Left cardiac atrium (tissue), 4 donors: ENCODE measurements at regions not wholly inside any gene's neighbourhood (a gene's known extent, or its start where the extent isn't known, plus 50 kb on each side); places are given as distances from the start of the nearest gene placed in this dataset.

Experiments used
- ATAC-seq, 2 donors: fragments of 200-7000 bp; cut with Tn5 transposase; one replicate each; pipeline ENCODE4 v1.9.1; 2020; ENCODE audit warnings: mild to moderate bottlenecking in 2 of 2, moderate library complexity in 2 of 2
- DNase-seq: peaks from one replicate; pipeline ENCODE4 v3.0.0-alpha.2; 2020
- intact Hi-C, 2 donors: fragments of 100-400 bp; cut with DNase I; formaldehyde crosslinking; loops; one replicate each; pipeline versions ENCODE4 v1.14.1 to v1.15.1; 2022 to 2023
- donor health status: DM: no; HTN: yes; CAD: no.
- donor health status: DM: no; HTN: yes; CAD: no; lungs with severe emphysema.
- donor health status: DM: yes; HTN: yes; CAD: no.
- donor health status: Dilated cardiomyopathy.

GRCh38 chr4:152050106-152050505 is 289.3 kb upstream of the GATB start:
- no peak for ATAC-seq
- no peak for DNase-seq
- intact Hi-C loops: no loop called here

GRCh38 chr4:152047451-152047850 is 286.6 kb upstream of the GATB start:
- no peak for DNase-seq
- intact Hi-C loops: no loop called here

GRCh38 chr4:152045807-152046571 is 285.2 kb upstream of the GATB start:
- intact Hi-C loops: no loop called here
- peak; percentile 50 for DNase-seq

More at GRCh38 chr4:152047451-152047850, 286.6 kb upstream of the GATB start:
- no peak for ATAC-seq

GRCh38 chr4:152045449-152045806 is 284.6 kb upstream of the GATB start:
- ATAC-seq: no peak
- intact Hi-C loops: no loop called here

More at GRCh38 chr4:152045807-152046571, 285.2 kb upstream of the GATB start:
- ATAC-seq: peak; percentile 75 to 80

GRCh38 chr4:152044331-152045036 is 283.7 kb upstream of the GATB start:
- DNase-seq: no peak
- no peak for ATAC-seq
- intact Hi-C loops: no loop called here

More at GRCh38 chr4:152045449-152045806, 284.6 kb upstream of the GATB start:
- DNase-seq: no peak

GRCh38 chr4:152041295-152041694 is 280.5 kb upstream of the GATB start:
- ATAC-seq: no peak
- DNase-seq: no peak
- intact Hi-C loops: no loop called here

GRCh38 chr4:152039691-152040090 is 278.9 kb upstream of the GATB start:
- ATAC-seq: no peak
- intact Hi-C loops: loop anchor here in 1 of 2 donors (2.0 to 10.0 kb wide), 2 partner anchors 233 to 345 kb away; no protein-coding TSS in a partner anchor
- DNase-seq: no peak

- DNase-seq: no peak
- intact Hi-C loops: loop anchor here in 1 of 2 donors (2.0 to 10.0 kb wide), 2 partner anchors 232 to 346 kb away; no protein-coding TSS in a partner anchor
- peak in 1 of 2 donors; percentile 50 for ATAC-seq
Observed at GRCh38 chr4:152039023-152039481, 278.2 kb upstream of the GATB start.

- ATAC-seq (peak; percentile 87 to 89), DNase-seq (no peak)
- intact Hi-C loops: loop anchor here in 1 of 2 donors (2.0 to 10.0 kb wide), 2 partner anchors 231 to 347 kb away; no protein-coding TSS in a partner anchor
Observed at GRCh38 chr4:152038238-152038637, 277.4 kb upstream of the GATB start.

- intact Hi-C loops: loop anchor here in 1 of 2 donors (10.0 kb wide), 1 partner anchor 347 kb away; no protein-coding TSS in a partner anchor
- ATAC-seq: no peak
- no peak for DNase-seq
Observed at GRCh38 chr4:152037435-152037834, 276.6 kb upstream of the GATB start.

- no peak for DNase-seq
- no peak for ATAC-seq
- intact Hi-C loops: loop anchor here in 1 of 2 donors (5.0 to 10.0 kb wide), 2 partner anchors 36 to 351 kb away; no protein-coding TSS in a partner anchor
Observed at GRCh38 chr4:152033621-152034020, 272.8 kb upstream of the GATB start.

- DNase-seq (no peak), ATAC-seq (peak; percentile 70 to 76)
- intact Hi-C loops: loop anchor here in 1 of 2 donors (5.0 to 10.0 kb wide), 2 partner anchors 35 to 352 kb away; no protein-coding TSS in a partner anchor
Observed at GRCh38 chr4:152032722-152033131, 271.9 kb upstream of the GATB start.

- intact Hi-C loops: loop anchor here in 1 of 2 donors (5.0 to 10.0 kb wide), 2 partner anchors 32 to 355 kb away; no protein-coding TSS in a partner anchor
- DNase-seq: no peak
- ATAC-seq: no peak
Observed at GRCh38 chr4:152029631-152030030, 268.8 kb upstream of the GATB start.

- intact Hi-C loops: no loop called here
- no peak for ATAC-seq
- DNase-seq: no peak
Observed at GRCh38 chr4:152028131-152028530, 267.3 kb upstream of the GATB start.

- DNase-seq: no peak
- intact Hi-C loops: no loop called here
- no peak for ATAC-seq
Observed at GRCh38 chr4:152024881-152025280, 264.1 kb upstream of the GATB start.

- ATAC-seq (no peak), DNase-seq (no peak)
- intact Hi-C loops: no loop called here
Observed at GRCh38 chr4:152023674-152024073, 262.9 kb upstream of the GATB start.

- DNase-seq (no peak), ATAC-seq (no peak)
- intact Hi-C loops: no loop called here
Observed at GRCh38 chr4:152022543-152022942, 261.7 kb upstream of the GATB start.

GRCh38 chr4:152021788-152022438 is 261.1 kb upstream of the GATB start:
- DNase-seq (peak; percentile 55), ATAC-seq (peak; percentile 67 to 85)
- intact Hi-C loops: no loop called here

- ATAC-seq (no peak), DNase-seq (no peak)
- intact Hi-C loops: no loop called here
Observed at GRCh38 chr4:152020073-152020472, 259.3 kb upstream of the GATB start.
